ENCODE measurements at regions not wholly inside any gene's neighbourhood (a gene's known extent, or its start where the extent isn't known, plus 50 kb on each side); places are given as distances from the start of the nearest gene placed in this dataset.

DNA sequence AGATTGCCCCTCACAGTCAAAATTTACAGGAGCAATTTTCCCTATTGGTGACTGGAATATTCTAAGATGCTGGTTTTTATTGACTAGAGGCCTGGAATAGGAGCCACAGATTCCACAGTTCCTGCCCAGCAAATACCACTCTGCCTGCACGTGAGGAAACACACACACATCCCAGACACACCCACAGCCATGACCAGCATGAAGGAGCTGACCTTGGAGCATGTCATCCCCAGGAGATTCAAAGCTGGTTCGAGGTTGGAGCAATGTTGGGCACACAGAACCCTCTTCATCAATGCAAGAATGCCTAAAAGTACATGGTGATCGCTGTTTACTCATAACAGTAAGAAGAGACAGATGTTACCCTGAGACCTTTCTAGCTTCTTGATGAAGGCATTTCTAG, 244.6 kb upstream of the FOXQ1 start:
- TF ChIP-seq, protein P1, sequence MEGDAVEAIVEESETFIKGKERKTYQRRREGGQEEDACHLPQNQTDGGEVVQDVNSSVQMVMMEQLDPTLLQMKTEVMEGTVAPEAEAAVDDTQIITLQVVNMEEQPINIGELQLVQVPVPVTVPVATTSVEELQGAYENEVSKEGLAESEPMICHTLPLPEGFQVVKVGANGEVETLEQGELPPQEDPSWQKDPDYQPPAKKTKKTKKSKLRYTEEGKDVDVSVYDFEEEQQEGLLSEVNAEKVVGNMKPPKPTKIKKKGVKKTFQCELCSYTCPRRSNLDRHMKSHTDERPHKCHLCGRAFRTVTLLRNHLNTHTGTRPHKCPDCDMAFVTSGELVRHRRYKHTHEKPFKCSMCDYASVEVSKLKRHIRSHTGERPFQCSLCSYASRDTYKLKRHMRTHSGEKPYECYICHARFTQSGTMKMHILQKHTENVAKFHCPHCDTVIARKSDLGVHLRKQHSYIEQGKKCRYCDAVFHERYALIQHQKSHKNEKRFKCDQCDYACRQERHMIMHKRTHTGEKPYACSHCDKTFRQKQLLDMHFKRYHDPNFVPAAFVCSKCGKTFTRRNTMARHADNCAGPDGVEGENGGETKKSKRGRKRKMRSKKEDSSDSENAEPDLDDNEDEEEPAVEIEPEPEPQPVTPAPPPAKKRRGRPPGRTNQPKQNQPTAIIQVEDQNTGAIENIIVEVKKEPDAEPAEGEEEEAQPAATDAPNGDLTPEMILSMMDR (IDR thresholded peaks at IDR 0.05): no peak

DNA sequence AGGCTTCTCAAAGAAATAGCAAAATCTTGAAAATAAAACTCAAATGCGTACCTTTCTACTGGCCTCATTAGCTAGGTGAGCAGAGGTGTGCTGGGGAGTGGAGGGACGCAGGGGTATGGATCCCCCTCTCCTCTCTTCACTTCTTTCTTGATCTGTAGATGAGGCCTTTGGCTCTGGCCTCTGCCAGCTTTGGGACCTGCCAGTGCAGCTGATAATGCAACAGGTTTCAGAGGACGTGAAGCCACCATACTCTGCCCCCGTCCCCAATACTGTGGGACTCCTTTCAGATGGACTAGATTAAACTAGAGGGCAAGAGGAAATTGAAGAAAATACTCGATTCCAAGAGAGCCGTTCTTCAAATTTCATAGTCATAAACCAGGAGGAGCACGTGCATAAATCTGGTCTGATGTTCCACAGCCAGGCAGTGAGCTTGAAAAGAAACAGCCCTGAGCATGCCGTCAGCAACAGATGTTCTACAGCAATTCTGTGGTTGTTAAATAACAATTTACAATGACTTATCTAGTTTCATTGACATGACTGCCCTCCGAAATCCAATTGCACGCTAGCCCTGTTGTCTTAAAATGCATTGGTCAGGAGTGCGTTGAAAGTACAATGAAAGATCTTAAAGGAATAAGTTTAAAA, 245.3 kb upstream of the FOXQ1 start:
- TF ChIP-seq, protein P1 (IDR thresholded peaks at IDR 0.05): no peak

DNA sequence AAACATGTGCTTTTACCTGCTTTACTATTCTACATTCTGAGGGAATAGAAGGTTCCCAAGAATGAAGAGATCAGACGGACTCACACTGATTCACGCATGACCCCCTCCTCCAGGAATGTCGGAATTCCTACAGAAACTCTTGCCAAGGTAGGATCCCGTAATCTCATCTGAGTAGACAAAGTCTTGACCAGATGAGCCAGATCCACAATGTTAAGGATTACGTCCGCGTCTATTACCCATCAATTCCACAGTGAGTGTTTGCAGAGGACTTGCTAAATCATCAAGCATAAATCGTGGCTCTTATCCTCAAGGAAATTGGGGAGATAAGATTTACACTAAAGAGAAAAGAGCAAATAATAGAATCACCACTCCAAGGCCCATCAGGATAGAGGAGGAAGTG, 245.9 kb upstream of the FOXQ1 start:
- TF ChIP-seq, protein P1 (IDR thresholded peaks at IDR 0.05): no peak

DNA sequence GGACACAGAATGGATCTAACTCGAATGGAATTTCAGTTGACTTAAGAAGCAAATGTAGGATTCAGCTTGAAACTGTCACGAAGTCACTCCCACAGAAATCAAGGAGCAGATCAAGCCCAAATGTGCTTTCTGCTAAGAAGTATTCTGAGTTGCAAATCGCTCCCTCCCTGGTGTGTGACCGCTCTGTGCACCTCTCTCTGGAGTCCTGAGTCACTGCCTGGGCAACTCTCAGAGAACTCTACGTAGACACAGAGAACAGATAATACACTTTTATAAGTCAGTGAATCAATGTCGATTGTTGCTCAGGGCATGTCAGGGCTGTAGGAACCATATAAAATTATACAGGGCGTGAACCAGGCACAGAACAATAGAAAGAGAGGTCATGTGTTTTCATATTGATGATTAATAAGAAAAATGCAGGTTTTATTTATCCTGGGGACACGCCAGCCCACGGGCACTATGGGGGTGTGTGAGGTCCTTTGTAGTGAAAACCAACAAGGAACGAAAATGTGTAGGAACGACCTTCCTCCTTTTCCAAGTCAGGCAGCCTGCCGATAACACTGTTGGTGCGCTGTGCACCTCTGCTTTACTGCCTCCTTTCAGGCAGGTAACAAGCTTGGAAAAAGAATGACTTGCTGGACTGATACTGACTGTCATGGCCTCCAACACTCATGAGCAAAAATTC, 248.1 kb upstream of the FOXQ1 start:
- TF ChIP-seq, protein P1 (IDR thresholded peaks at IDR 0.05): no peak

DNA sequence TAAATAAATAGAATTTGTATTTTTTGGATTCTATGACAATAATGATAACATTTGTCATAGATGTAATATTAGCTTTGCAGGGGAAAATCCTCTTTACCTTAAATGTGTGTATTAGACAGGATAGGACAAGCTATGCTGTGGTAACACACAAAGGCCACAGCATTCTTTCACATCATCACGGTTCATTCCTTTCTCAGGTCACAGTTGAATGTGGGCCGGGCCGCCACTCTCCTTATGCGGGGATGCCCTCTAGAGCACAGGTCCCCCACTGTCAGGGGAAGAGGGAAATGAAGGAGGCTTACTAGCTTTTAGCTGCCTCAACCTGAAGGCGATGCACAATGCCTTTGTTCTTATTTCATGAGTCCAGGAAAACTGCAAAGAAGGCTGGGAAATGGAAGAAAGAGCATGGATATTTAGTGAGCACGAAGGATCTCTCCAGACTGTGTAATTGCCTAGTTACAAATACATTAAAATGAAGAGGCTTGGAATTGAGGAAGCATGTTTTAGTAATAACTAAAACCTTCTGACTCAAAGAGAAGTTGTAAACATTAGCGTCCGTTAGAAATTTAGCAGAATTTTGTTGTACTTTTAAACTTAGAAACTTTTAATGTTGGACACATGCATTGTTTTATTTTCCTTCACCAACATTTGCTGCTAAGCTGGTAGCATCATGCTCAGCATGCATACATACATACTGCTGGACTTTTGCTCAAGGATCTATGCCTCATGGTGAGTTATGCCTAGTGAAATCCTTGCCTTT, 248.9 kb upstream of the FOXQ1 start:
- TF ChIP-seq, protein P1 (IDR thresholded peaks at IDR 0.05): no peak

DNA sequence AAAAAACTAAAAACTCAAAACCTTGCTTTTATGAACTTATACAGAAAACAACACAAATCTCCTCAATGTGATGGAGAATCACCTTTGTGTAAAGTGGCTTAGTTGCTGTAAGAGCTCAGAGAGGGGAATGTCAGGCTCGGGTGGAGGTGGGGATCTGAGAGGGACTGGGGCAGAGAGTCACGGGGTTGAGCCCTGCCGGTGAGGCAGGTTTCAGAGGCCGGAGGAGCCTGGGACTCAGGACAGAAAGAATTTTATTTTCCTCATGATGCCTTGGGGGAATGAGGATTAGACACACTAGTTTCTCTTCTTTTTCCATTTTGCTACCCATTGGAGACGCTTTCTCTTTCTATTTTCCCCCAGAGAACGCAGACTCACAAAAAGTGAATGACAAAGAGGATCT, 252.3 kb upstream of the FOXQ1 start:
- TF ChIP-seq, protein P1 (IDR thresholded peaks at IDR 0.05): no peak

DNA sequence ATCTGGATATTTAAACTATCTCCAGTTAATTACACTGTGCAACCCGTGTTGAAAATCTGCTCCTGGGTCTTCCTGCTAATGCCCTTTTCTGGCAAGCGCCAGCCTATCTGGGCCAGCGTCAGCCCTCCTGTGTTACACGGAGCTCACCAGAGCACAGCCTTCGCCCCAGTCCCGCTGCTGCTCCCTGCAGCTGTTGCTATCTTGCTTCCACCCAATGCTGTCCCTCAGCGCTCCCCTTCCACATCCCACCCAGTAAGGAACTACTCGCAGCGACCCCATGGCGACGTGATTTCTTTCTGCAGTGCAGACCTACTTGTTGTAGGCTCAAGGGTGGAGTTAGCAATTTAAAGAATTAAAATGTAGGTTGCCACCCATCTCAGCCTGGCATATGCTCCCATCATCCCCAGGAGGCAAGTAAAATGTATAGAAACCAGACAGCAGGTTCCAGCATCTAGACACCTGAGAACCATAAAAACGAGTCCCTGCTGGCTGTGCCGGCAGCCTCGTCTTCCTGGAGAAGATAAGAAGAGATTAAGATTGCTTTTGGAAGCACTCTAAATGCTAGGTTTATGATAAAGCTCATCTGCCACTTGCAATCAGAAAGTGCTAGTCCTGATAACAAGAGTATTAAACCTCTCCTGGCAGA, 254.3 kb upstream of the FOXQ1 start:
- TF ChIP-seq, protein P1 (IDR thresholded peaks at IDR 0.05): no peak
